SKM-1 (cell line): ENCODE measurements at regions not wholly inside any gene's neighbourhood (a gene's known extent, or its start where the extent isn't known, plus 50 kb on each side); places are given as distances from the start of the nearest gene placed in this dataset.

Experiments used
- DNase-seq: peaks from one replicate; lab custom pipeline; 2025; ENCODE audit not compliant: unreplicated experiment; lab: John Stamatoyannopoulos, UW

GRCh38 chr6:147856687-147857086 lies 348.2 kb downstream of the SAMD5 start:
- no peak for DNase-seq

GRCh38 chr6:147858421-147858820 lies 349.9 kb downstream of the SAMD5 start:
- DNase-seq: no peak

DNA sequence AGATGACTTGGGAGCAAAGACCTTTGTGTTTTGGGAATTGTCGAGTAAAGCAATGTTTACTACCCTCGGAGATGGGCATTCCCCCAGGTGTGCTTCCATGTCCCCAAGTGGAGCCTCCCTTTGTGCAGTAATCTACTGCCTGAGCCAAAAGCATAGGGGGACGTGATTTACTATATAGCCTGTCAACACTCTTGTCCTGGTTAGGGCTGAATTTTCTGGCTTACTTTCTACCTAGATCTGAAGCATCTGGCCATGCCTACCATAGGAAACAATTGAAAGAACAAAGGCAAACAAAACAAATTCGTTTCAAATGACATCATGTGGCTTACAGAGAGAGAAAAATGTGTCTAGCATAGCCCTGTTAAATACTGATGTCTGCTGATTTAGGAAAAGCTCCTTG lies 350.6 kb downstream of the SAMD5 start:
- DNase-seq: no peak

DNA sequence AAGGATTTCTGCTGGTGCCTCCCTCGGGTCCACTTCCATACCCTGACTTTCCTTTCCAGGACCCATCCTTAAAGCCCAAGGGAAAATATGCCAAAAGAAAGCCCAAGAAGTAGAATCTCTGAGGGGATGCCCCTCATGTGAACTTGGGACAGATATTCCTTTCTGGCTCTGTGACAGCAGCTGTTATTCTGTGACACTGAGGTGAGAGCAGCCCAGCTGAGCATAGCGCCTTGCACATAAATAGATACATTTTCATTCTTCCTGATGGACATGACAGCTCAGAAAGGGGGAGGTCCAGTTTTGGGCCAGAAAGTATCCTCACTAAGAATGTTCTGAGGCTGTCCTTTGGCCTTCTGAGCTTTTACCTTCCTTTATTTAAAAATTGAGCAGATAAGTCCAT lies 353.2 kb downstream of the SAMD5 start:
- no peak for DNase-seq

DNA sequence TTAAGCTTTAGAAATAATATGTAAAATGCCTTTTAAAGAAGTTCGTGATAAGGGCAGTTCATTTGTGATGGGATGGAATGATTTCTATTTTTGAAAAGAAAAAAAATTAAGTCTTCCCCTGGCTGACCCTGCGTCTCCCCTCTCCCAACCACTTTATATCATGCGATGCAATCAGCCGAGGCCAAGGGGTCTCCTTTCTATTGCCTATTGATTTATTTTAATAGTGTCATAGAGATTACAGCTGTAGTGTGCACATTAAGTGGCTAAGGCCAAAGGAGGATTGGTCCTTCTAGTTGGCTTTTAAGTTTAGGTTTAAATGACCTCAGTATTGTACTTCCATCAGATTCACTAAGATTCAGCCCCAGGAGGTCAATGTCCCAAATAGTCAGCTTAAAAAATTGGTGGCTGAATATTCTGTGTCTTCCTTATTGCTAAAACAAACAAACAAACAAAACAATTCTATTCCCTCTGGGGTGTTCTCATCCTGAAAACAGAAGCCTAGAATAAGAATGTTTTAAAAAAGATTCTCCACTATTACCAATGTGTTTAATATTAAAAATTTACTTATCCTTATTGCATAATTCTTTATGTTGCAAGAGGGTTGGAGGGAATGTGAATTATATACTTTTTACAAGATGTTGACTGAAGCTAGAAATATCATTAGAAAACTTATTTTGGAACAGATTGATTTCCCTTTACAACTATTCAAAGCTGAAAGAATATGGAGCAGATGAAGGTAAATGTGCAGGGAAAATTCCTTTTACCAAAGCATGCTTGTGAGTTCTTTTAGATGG lies 359.1 kb downstream of the SAMD5 start:
- DNase-seq: no peak

DNA sequence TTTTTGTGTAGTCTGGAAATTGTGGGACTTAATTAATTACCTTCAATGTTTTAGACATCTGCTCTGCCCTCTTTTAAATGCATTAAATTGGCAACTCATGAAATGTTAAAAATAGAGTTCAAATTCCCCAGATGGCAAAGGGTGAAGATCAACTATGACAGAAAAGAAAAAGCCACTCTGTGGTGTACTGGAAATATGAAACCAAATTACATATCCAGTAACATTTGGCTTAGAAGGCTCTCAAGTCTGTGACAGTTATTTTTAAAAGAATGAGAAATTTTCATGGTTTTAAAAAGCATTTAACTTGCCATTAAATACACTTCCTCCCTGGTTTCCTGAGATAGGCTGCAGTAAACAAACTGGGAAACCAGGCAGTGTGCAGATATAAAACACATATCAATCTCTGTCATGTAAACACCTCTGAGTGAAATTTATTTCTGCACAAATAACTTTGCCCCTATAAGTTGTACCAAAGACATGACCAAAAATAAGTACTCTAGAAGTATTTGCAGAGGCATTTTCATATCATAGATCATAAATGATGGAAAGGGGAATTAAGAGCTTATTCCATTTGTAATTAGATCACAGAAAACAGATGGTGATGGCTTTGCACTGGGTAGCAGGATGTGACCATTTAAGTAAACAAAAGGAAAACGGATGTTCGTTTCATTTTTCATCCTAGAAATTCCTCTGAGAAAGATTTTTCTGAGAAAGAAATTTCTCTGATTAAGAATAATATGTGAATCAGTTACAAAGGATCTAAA lies 360.1 kb downstream of the SAMD5 start:
- DNase-seq: no peak

GRCh38 chr6:147869201-147869600 lies 360.7 kb downstream of the SAMD5 start:
- DNase-seq: no peak

- DNase-seq: no peak
Observed at GRCh38 chr6:147869869-147870268, 361.4 kb downstream of the SAMD5 start.

GRCh38 chr6:147870506-147871110 lies 362.1 kb downstream of the SAMD5 start:
- no peak for DNase-seq

DNA sequence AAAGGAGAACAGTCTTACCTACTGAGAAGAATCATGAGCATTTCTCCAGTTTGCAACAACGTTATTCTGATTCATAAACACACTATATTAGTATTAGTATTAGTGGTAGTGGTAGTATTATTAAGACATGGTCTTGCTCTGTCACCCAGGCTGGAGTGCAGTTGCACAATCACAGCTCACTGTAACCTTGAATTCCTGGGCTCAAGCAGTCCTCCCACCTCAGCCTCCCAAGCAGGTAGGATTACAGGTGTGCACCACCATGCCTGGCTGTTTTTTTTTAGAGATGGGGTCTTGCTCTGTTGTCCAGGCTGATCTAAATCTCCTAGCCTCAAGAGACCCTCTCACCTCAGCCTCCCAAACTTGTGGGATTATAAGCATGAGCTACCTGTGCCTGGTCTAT lies 363.5 kb downstream of the SAMD5 start:
- no peak for DNase-seq

DNA sequence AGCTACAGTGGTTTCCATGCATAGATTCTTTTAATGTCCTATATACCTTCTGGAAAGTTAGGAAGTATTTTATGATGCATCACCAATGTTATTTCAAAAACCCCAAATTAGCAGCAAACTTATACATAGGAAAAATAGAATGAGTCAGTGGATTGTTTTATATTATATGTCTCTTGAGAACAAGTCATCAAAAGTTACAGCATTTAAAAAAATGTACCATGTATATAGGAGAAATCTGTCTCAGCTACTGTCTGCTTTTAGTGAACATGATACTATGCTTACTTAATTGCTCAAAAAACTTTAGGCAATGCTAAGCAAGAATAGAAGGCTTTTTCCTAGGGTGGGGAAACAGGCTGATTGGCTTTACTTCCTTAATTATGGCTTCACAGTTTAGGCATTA lies 365.3 kb downstream of the SAMD5 start:
- DNase-seq: no peak

DNA sequence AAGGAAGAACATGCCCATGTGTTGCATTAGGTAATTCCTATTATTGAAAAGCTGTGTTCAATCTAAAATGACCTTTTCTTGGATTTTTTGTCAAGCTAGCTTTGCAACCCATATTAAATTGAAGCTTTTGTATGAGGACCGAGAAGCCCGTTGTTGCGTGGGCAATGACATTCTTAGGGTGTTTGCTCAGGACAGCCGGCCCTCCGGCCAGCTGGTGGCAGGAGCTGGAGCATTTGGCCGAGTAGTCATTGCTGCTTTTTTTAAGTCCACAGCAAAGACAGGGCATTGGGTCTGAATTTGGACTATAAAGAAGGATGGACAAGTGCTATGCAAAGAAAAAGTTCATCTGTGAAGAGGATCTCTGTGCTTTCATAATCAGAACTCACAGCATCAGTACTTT lies 365.8 kb downstream of the SAMD5 start:
- no peak for DNase-seq

DNA sequence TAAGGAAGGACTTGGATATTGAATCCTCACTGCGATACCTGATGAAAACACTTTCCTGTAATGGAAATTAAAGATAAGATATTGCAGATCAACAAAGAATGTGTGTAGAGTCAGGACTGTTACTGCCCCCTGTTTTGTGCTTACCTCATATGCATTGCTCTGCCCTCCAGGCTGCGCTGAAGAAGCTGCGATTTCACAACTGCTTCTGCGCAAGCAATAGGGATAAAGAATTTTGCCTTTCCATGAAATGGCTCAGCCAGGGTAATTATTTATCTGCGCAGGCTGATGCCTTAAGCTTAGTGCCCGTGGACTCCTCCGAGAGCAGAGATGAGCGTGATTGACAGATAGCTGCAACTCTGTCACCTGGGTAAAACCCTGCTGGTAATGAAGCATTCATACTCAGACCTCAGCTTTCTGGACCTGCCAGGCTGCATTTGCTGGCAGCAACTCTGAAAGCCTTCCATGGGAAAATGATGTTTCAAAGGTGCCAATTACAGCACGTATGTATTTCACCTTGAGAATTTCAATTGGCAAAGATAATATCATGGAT lies 370.6 kb downstream of the SAMD5 start:
- DNase-seq: no peak

DNA sequence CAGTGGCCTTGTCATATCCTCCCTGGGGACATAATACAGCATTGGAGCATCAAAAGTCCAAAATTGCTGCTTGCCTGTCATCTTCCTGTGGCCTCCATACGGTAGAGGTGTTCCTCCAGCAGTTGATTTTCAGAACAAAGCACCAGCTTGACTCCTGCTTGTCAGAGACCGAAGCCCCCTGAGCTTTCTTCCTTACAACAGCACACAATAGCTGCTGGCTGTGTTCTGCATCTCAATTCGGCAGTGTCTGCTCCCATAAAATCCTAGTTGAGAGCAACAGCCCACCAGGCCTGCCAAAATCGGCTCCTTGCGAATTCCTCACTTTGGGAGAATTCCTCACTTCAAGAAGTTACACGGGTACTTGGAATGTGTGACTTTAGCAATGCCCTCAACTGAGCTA lies 372.9 kb downstream of the SAMD5 start:
- no peak for DNase-seq

DNA sequence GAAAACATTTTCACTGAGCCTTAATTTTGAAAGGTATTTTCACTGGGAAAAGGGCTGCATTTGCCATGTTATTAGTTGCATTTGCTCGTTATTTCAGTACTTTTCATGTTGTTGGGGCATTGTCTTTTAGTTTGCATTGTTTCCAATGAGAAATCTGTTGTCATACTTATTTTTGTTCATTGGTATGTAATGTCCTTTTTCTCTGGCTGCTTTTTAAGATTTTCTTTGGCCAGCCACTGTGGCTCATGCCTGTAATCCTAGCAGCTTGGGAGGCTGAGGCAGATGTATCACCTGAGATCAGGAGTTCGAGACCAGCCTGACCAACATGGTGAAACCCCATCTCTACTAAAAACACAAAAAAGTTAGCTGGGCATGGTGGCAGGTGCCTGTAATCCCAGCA lies 379.9 kb downstream of the SAMD5 start:
- DNase-seq: no peak

DNA sequence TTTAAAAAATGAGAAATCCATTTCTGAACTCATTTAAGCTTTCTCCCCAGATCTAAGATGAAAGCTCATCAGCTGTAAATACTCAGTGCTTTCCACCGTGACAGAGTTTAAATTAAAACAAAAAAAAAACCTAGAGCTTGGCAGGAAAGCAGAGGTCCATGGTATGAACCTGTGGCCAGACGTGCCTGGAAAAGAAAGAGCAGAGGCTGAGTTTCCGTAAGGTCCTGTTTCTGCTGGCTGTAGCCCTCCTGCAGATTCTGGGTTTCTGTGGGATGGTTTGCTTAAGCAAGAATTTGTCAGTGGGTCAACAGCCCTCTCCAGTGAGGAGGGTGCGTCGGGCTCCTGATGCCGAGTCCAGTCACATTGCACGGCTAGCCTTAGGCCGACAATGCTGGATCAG lies 383.2 kb downstream of the SAMD5 start:
- no peak for DNase-seq

- DNase-seq: no peak
Observed at GRCh38 chr6:147892476-147892875, 384.0 kb downstream of the SAMD5 start.

- no peak for DNase-seq
Observed at GRCh38 chr6:147895272-147895671, 386.8 kb downstream of the SAMD5 start.

GRCh38 chr6:147900247-147900830 lies 391.8 kb downstream of the SAMD5 start:
- no peak for DNase-seq

DNA sequence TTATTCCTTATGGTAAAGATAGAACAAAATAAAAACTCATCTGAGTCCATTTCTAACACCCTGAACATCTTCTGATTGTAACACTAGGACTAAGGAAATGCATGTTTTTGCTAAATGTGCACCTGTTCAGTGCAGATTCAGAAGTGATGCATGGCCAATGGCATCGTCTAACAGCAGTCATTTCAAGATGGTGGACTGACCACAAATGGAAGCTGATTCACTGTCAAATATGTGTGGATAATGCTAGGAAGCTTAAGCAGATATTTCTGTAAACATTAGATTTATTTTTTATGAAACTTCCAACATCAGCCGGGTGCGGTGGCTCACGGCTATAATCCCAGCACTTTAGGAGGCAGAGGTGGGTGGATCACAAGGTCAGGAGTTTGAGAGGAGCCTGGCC lies 394.8 kb downstream of the SAMD5 start:
- no peak for DNase-seq

DNA sequence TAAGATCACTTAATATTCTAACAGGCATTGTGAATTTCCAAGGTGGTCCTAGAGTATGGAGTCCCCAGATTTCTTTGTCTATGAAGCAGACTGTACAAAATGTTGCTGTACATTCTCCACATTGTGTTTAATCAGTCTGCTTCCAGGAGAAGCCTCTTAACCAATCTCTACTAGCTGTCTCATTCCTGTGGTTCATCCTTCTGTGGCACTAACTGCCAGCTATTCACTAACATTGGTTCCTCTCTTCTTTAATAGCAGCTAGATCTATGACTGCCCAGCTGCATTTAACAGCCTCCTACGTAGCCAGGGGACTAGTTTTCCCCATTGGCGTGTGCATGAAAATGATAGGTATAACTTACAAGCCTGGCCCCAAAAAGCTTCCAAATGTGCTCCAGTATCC lies 395.4 kb downstream of the SAMD5 start:
- DNase-seq: no peak

GRCh38 chr6:147904416-147904815 lies 395.9 kb downstream of the SAMD5 start:
- DNase-seq: no peak
